ENCODE measurements at regions not wholly inside any gene's neighbourhood (a gene's known extent, or its start where the extent isn't known, plus 50 kb on each side); places are given as distances from the start of the nearest gene placed in this dataset.

DNA sequence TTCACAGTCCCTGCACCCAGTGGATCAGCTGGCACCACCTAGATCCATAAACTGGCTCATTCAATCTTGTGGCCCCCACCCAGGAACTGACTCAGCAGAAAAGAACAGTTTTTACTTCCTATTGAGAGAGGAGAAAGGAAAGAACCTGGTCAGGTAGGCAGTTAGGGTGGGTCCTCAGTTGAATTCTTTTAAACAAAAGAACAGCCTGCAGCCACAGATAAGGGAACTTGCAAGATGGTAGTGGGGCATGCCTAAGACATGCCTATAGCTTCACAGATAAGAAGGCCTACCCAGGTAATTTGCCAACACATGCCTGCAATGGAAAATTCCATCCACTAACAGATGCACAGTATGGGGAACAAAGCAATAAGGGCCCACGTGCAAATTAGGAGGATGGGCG is 86.7 kb upstream of the NLGN4Y start:
- TF ChIP-seq POLR2A (IDR thresholded peaks at IDR 0.05): no peak
- TF ChIP-seq, protein P1, sequence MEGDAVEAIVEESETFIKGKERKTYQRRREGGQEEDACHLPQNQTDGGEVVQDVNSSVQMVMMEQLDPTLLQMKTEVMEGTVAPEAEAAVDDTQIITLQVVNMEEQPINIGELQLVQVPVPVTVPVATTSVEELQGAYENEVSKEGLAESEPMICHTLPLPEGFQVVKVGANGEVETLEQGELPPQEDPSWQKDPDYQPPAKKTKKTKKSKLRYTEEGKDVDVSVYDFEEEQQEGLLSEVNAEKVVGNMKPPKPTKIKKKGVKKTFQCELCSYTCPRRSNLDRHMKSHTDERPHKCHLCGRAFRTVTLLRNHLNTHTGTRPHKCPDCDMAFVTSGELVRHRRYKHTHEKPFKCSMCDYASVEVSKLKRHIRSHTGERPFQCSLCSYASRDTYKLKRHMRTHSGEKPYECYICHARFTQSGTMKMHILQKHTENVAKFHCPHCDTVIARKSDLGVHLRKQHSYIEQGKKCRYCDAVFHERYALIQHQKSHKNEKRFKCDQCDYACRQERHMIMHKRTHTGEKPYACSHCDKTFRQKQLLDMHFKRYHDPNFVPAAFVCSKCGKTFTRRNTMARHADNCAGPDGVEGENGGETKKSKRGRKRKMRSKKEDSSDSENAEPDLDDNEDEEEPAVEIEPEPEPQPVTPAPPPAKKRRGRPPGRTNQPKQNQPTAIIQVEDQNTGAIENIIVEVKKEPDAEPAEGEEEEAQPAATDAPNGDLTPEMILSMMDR (IDR thresholded peaks at IDR 0.05 in 8 of 11, conservative IDR thresholded peaks at IDR 0.05 in 3 of 11): no peak
